Panc1 (cell line): ENCODE measurements at regions not wholly inside any gene's neighbourhood (a gene's known extent, or its start where the extent isn't known, plus 50 kb on each side); places are given as distances from the start of the nearest gene placed in this dataset.

ENCODE experiments used
- ATAC-seq: fragments of 200-7000 bp; cut with Tn5 transposase; 2 replicates; pipeline ENCODE4 v1.9.1; 2020; ENCODE audit warnings: mild to moderate bottlenecking, moderate library complexity
- BruUV-seq: library from RNA; stranded (reverse); fragments of 400-500 nt; replicated peaks from 2 replicates; lab custom pipeline; 2021; lab: Mats Ljungman, UMichigan
- CTCF ChIA-PET: fragments of 300-600 bp; sonication (Branson Sonifier 250); formaldehyde crosslinking; loops from one replicate; lab custom pipeline; 2022; ENCODE audit warnings: antibody characterized with exemption; lab: Charles Lee
- POLR2A ChIA-PET: fragments of 300-600 bp; sonication (Branson Sonifier 250); formaldehyde crosslinking; loops from one replicate; lab custom pipeline; 2022; ENCODE audit warnings: antibody characterized with exemption; lab: Charles Lee
- DNase-seq: peaks from one replicate; pipeline ENCODE4 v3.0.0-alpha.2; 2010; ENCODE audit warnings: low read depth, low spot score
- H3K27ac ChIP-seq: 2 replicates; pipeline ENCODE4 v1.5.1; 2011; ENCODE audit warnings: mild to moderate bottlenecking, low read length, inconsistent platforms
- H3K27me3 ChIP-seq: fragments of 200-500 bp; sonication (Bioruptor generic); 2 replicates; pipeline ENCODE4 v1.6.0; 2014; ENCODE audit warnings: low read length, inconsistent platforms; ENCODE audit not compliant: control insufficient read depth, insufficient read depth
- H3K36me3 ChIP-seq: fragments of 200-500 bp; sonication (Bioruptor generic); 2 replicates; pipeline ENCODE4 v1.5.1; 2014; ENCODE audit warnings: inconsistent platforms, mild to moderate bottlenecking, low read length, moderate library complexity; ENCODE audit not compliant: control insufficient read depth, insufficient read depth
- H3K4me1 ChIP-seq: 2 replicates; pipeline ENCODE4 v1.5.1; 2011; ENCODE audit warnings: inconsistent platforms, mild to moderate bottlenecking, low read length, moderate library complexity; ENCODE audit not compliant: control insufficient read depth, insufficient read depth
- H3K4me3 ChIP-seq, 2 experiments: 2 replicates each; pipeline ENCODE4 v1.5.1; 2011 to 2012; ENCODE audit warnings: low read depth in 2 of 2, low read length in 2 of 2, mild to moderate bottlenecking in 2 of 2, inconsistent platforms in 1 of 2, moderate library complexity in 1 of 2
- H3K9me3 ChIP-seq: fragments of 200-500 bp; sonication (Bioruptor generic); 2 replicates; pipeline ENCODE4 v1.5.1; 2014; ENCODE audit warnings: low read depth, mild to moderate bottlenecking, inconsistent platforms, low read length, moderate library complexity; ENCODE audit not compliant: control insufficient read depth, insufficient read depth
- CTCF ChIP-seq: fragments of 450-650 bp; IDR thresholded peaks from 2 replicates; pipeline ENCODE4 v1.5.1; 2017; ENCODE audit warnings: mild to moderate bottlenecking
- POLR2AphosphoS5 ChIP-seq: IDR thresholded peaks from 2 replicates; pipeline ENCODE4 v1.6.1; 2012; ENCODE audit warnings: mild to moderate bottlenecking, low read depth, low read length, moderate library complexity
- SIN3A ChIP-seq: IDR thresholded peaks from 2 replicates; pipeline ENCODE4 v1.6.1; 2012; ENCODE audit warnings: low read depth, mild to moderate bottlenecking, low read length, moderate library complexity, borderline replicate concordance; ENCODE audit not compliant: insufficient read depth
- TCF7L2 ChIP-seq: IDR thresholded peaks from 2 replicates; pipeline ENCODE4 v1.6.1; 2011; ENCODE audit warnings: mild to moderate bottlenecking, low read depth, low read length, inconsistent platforms
- in situ Hi-C: cut with HindIII; loops from 2 replicates; pipeline ENCODE4 v1.10.0; 2016; ENCODE audit warnings: low sequenced_read_pairs, low pct_unique_long_range_greater_than_20kb
- intact Hi-C: fragments of 100-400 bp; cut with micrococcal nuclease; formaldehyde crosslinking; loops from one replicate; pipeline ENCODE4 v1.10.0; 2022; ENCODE audit not compliant: unreplicated experiment
- TF ChIP-seq, protein P1 (sequence below), 2 experiments: IDR thresholded peaks; 2 replicates each; pipeline ENCODE4 v1.6.1; 2011 to 2012; ENCODE audit warnings: low read depth in 2 of 2, control low read depth in 1 of 2, low read length in 1 of 2, mild to moderate bottlenecking in 1 of 2, moderate library complexity in 1 of 2; ENCODE audit not compliant: insufficient read depth in 1 of 2

DNA sequence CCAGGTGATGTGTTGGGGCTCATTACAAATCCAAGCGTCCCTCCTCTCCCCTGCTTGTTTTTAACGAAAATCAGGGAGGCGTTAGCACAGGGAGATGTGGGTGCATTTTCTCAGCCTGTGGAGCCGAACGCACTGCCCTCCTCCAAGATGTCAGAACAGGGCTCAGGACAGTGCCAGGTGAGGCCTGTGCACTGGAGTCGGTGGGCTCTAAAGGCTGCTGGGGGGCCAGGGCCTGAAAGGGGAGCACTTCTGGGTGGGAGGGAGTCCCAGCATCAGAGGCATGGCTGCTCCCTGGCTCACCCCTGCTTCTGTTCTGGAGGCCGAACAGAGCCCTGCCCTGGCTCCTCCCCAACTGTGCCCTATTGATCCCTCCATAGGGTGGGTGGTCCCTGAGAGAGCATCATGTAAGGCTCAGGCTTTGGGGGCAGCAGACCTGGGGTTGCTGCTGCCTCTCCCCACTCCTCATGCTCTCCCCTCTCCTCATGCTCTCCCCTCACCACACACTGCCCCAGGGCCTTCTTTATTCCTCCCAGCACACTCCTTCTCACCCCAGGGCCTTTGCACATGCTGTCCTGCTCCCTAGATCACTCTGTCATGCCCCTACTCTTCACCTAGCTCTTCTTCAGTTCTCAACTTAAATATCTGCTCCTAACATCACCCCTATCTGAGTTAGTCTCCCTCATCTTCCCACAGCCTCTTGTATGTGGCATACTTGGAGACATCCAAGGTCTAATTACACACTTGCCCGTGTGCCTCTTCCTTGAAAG, 725.2 kb downstream of the PTPRU start:
- CTCF ChIA-PET = no interaction called here
- POLR2A ChIA-PET = no interaction called here
- no peaks in the 10 kb centered on the region for H3K36me3 ChIP-seq
- no peak overlapping the region for H3K27ac ChIP-seq
- intact Hi-C loops = no loop called here
- no TSS peak for BruUV-seq
- DNase-seq (no peak), ATAC-seq (no peak)
- H3K4me3 ChIP-seq = no peak overlapping the region
- no peaks in the 10 kb centered on the region for H3K4me1 ChIP-seq
- H3K27me3 ChIP-seq = no peaks in the 10 kb centered on the region
- in situ Hi-C loops = no loop called here
- TF ChIP-seq SIN3A (no peak), POLR2AphosphoS5 (no peak), CTCF (no peak), TCF7L2 (no peak)
- TF ChIP-seq, protein P1, sequence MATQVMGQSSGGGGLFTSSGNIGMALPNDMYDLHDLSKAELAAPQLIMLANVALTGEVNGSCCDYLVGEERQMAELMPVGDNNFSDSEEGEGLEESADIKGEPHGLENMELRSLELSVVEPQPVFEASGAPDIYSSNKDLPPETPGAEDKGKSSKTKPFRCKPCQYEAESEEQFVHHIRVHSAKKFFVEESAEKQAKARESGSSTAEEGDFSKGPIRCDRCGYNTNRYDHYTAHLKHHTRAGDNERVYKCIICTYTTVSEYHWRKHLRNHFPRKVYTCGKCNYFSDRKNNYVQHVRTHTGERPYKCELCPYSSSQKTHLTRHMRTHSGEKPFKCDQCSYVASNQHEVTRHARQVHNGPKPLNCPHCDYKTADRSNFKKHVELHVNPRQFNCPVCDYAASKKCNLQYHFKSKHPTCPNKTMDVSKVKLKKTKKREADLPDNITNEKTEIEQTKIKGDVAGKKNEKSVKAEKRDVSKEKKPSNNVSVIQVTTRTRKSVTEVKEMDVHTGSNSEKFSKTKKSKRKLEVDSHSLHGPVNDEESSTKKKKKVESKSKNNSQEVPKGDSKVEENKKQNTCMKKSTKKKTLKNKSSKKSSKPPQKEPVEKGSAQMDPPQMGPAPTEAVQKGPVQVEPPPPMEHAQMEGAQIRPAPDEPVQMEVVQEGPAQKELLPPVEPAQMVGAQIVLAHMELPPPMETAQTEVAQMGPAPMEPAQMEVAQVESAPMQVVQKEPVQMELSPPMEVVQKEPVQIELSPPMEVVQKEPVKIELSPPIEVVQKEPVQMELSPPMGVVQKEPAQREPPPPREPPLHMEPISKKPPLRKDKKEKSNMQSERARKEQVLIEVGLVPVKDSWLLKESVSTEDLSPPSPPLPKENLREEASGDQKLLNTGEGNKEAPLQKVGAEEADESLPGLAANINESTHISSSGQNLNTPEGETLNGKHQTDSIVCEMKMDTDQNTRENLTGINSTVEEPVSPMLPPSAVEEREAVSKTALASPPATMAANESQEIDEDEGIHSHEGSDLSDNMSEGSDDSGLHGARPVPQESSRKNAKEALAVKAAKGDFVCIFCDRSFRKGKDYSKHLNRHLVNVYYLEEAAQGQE (IDR thresholded peaks at IDR 0.05; ENCODE audit: insufficient read depth in 1 of 2, low read depth in 2 of 2, low read length in 1 of 2) = no peak
- H3K9me3 ChIP-seq = no peaks in the 10 kb centered on the region

DNA sequence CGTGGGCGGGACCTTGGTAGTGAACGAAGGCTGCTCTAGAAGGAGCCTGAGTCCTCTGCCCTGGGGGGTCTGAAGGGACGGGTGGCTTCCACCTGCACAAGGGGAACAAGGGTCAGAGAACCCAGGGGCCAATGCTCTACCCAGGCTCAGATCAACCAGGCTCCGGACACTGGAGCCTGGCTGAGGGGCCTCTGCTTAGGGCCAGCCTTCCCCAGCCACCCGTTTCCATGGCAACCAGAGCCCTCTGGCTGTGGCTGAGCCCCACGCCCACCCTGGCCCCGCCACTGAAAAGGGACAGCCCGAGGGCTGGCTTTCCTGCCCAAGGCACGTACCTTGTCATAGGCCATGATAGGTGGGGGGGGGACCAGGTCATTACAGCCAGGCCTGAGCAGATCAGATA, 724.6 kb downstream of the PTPRU start:
- H3K4me1 ChIP-seq = no peaks in the 10 kb centered on the region
- H3K9me3 ChIP-seq = no peaks in the 10 kb centered on the region
- BruUV-seq = no TSS peak
- DNase-seq (no peak), ATAC-seq (no peak)
- H3K27me3 ChIP-seq = no peaks in the 10 kb centered on the region
- no peaks in the 10 kb centered on the region for H3K36me3 ChIP-seq
- H3K4me3 ChIP-seq = no peak overlapping the region
- in situ Hi-C loops (no loop called here), intact Hi-C loops (no loop called here)
- ChIA-PET POLR2A (no interaction called here), CTCF (no interaction called here)
- H3K27ac ChIP-seq = no peak overlapping the region
- TF ChIP-seq, protein P1 (IDR thresholded peaks at IDR 0.05; ENCODE audit: insufficient read depth in 1 of 2, low read depth in 2 of 2, low read length in 1 of 2) = no peak
- TF ChIP-seq TCF7L2 (no peak), SIN3A (no peak), CTCF (no peak), POLR2AphosphoS5 (no peak)
